Skeletal muscle tissue (tissue), 3 donors: ENCODE measurements at regions not wholly inside any gene's neighbourhood (a gene's known extent, or its start where the extent isn't known, plus 50 kb on each side); places are given as distances from the start of the nearest gene placed in this dataset.

Experiments used
- H3K27ac ChIP-seq: one replicate; pipeline ENCODE4 v1.7.0; 2013; ENCODE audit warnings: mild to moderate bottlenecking, low read depth, low read length, inconsistent platforms
- H3K27me3 ChIP-seq, 3 donors: one replicate each; pipeline ENCODE4 v1.7.0; 2013; ENCODE audit warnings: low read length in 3 of 3; ENCODE audit not compliant: control insufficient read depth in 3 of 3, insufficient read depth in 3 of 3
- H3K36me3 ChIP-seq, 3 donors: one replicate each; pipeline ENCODE4 v1.7.0; 2013; ENCODE audit warnings: low read length in 3 of 3; ENCODE audit not compliant: control insufficient read depth in 3 of 3, insufficient read depth in 3 of 3
- H3K4me1 ChIP-seq, 3 donors: one replicate each; pipeline ENCODE4 v1.7.0; 2013; ENCODE audit warnings: low read length in 3 of 3, mild to moderate bottlenecking in 3 of 3; ENCODE audit not compliant: control insufficient read depth in 3 of 3, insufficient read depth in 3 of 3
- H3K4me3 ChIP-seq, 3 donors: one replicate each; pipeline ENCODE4 v1.7.0; 2013; ENCODE audit warnings: low read length in 3 of 3
- H3K9ac ChIP-seq, 3 donors: one replicate each; pipeline ENCODE4 v1.7.0; 2013; ENCODE audit warnings: low read length in 3 of 3, mild to moderate bottlenecking in 3 of 3, moderate library complexity in 2 of 3, low read depth in 1 of 3
- H3K9me3 ChIP-seq, 3 donors: one replicate each; pipeline ENCODE4 v1.7.0; 2013; ENCODE audit warnings: low read length in 3 of 3; ENCODE audit not compliant: control insufficient read depth in 3 of 3
- donor health status: Osteomylitis.

DNA sequence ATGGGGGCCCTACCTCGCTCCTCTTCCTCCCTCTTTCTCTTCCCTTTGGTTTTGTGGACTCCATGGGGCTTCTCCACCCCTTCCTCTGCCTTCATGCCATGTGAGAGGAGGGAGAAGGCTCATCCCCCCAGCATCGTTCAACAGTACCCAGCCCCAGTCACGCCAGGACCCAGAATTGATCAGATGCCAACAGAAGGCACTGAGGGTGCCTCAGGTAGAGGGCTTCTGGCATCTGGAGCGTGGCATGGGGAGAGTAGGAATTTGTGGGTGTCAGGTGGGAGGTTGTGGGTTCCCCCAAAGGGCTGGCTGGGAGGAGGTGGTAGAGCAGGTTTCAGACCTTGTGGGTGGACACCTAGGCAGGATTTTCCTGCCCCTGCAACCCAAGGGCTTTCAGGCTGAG is 122.0 kb downstream of the TWIST2 start:
- Histone ChIP-seq H3K9ac (no peak overlapping the region), H3K27ac (no peak overlapping the region), H3K4me1 (peaks cover 0 to 3% (median 0%) of the 10 kb centered on the region in 3 donors), H3K36me3 (no peaks in the 10 kb centered on the region), H3K27me3 (peaks cover 19 to 50% (median 32%) of the 10 kb centered on the region in 3 donors), H3K9me3 (no peaks in the 10 kb centered on the region), H3K4me3 (no peak overlapping the region)

DNA sequence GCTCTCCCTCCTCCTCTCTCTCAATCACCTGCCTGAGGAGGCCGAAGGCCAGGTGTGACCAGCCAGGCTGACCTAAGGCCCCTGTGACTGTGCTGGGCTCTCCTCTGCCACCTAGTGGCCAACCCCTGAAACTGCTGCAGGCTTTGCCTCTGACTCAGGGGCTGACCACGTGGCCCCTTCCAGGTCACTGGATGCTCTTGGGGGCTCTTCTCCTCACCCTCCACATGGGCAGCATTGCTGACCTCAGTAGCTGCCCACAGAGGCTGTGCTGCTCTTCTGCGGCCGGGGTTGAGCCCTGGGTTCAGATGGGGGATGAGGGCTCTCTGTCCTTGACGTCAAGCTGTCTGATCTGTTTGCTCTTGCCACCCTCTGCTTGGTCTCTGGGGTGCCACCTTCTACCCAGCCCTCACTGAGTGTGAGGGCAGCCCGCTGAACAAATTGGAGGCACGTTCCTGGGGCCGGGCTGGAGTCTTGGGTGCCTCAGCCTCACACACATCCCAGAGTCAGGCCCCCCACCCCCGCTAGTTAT is 122.7 kb downstream of the TWIST2 start:
- H3K36me3 ChIP-seq: no peaks in the 10 kb centered on the region
- no peaks in the 10 kb centered on the region for H3K9me3 ChIP-seq
- H3K27me3 ChIP-seq: peaks cover 19 to 48% (median 29%) of the 10 kb centered on the region in 3 donors
- H3K27ac ChIP-seq: no peak overlapping the region
- peaks cover 0 to 3% (median 0%) of the 10 kb centered on the region in 3 donors for H3K4me1 ChIP-seq
- H3K4me3 ChIP-seq: no peak overlapping the region
- no peak overlapping the region for H3K9ac ChIP-seq

DNA sequence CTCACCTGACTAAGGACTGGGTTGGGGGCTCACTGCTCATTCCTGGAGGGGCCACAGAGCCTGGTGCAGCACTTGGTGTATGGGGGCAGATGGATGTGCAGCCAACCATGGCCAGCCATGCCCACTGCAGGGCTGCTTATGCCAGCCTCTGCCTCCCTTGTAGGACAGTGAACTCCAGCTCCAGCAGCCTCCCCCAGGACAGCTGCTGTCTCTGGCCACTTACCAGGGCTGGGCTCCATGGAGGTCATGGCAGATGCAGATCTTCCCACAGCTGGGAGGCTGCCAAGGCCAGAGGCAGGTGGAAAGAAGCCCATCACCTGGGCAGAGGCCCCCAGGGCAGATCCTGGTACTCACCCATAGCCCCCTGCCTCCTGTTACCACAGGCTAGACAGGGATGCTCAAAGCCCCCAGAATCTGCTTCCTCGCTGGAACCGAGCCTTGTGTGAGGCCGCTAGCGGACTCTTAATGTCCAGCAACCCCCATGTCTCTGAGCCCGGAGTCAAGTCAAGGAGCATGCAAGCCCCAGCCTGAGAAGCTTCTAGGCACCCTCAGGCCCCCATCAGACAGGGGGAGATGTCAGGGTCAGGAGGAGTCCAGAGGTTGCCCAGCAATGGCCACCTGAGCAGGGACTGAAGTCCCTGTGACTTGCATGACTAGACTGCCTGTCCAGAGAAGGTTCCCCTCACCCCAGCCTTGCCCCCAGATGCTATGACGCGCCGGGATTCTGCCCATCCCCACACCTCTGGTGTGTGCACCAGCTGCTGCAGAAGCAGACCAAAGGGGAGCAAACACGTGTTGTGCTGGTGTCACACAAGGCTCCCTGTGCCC is 123.6 kb downstream of the TWIST2 start:
- H3K27me3 ChIP-seq: peaks cover 14 to 39% (median 21%) of the 10 kb centered on the region in 3 donors

DNA sequence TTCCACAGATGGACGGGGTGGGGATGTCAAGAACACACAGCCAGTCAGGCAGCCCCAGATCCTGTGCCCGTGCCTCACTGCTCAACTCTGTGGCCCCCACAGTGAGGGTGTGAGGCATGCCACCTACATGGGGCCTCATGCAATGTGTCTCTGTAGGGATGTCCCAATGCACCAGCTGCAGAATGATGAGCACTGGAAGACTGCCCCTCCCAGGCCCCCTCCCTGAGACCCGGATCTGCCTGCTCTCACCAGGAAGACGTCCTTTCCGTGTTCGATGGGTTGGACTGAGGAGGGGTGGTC is 124.2 kb downstream of the TWIST2 start:
- Histone ChIP-seq H3K27ac (no peak overlapping the region), H3K4me3 (no peak overlapping the region), H3K9me3 (peaks cover 0 to under 1% (median 0%) of the 10 kb centered on the region in 3 donors), H3K27me3 (peaks cover 8 to 35% (median 16%) of the 10 kb centered on the region in 3 donors), H3K4me1 (peaks cover 0 to 3% (median 0%) of the 10 kb centered on the region in 3 donors), H3K36me3 (no peaks in the 10 kb centered on the region), H3K9ac (no peak overlapping the region)

More for the DNA sequence above, 123.6 kb downstream of the TWIST2 start:
- H3K9ac ChIP-seq: no peak overlapping the region
- H3K9me3 ChIP-seq: no peaks in the 10 kb centered on the region
- no peaks in the 10 kb centered on the region for H3K36me3 ChIP-seq
- peaks cover 0 to 3% (median 0%) of the 10 kb centered on the region in 3 donors for H3K4me1 ChIP-seq
- no peak overlapping the region for H3K4me3 ChIP-seq
- no peak overlapping the region for H3K27ac ChIP-seq

DNA sequence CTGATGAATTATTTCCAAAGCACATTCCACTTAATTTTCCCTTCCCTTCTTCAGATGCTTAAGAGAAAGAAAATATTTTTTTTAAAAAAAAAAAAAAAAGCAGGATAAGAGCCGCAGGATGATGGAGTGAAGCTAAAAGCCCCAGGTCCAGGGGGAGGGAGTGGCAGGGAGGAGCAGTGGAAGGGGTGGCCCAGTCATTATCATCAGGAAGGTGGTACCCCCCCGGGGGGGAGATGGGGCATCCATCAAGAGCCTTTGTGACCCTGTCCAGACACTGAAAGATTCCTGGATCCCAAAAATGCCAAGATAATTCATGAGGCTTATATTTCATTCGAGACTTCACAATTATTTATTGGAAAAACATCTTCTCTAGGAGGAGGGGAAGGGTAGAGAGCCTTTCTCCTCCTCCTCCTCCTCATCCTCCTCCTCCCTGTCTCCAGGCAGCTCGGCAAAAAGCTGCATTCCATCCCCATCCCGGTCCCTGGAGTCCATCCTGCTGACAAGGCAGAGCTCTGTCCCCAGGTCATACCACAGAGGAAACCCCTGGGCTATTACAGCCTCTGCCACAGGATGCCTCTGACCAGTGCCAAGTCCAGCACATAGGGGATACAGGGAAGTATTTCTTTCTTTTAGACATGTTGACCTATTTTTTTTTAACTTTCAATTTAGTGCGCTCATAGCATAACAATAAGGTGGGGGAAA is 125.3 kb downstream of the TWIST2 start:
- Histone ChIP-seq H3K36me3 (no peaks in the 10 kb centered on the region), H3K9ac (no peak overlapping the region), H3K27ac (no peak overlapping the region), H3K4me1 (peaks cover 0 to 3% (median 0%) of the 10 kb centered on the region in 3 donors), H3K27me3 (peaks cover 3 to 26% (median 14%) of the 10 kb centered on the region in 3 donors), H3K9me3 (peaks cover 0 to 5% (median 0%) of the 10 kb centered on the region in 3 donors), H3K4me3 (no peak overlapping the region)

DNA sequence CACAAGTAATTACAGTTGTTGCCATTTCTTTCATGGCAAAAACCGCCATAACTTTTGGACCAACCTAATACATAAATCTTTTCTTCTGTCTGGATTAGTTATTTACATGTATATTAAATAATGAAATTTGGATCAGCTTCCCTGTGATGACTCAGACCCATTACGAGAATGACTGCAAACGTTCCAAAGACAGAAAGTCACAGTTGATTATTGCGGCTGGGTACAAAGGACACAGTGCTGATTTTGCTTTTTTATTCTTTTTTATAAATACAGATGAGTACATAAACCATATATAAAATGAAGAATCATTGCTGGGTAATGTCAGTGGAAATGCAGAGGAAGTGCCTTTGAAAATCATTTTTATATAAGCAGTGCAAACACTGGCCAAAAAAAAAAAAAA is 126.2 kb downstream of the TWIST2 start:
- Histone ChIP-seq H3K4me1 (peaks cover 0 to 3% (median 0%) of the 10 kb centered on the region in 3 donors), H3K27ac (no peak overlapping the region), H3K9me3 (peaks cover 0 to 5% (median 0%) of the 10 kb centered on the region in 3 donors), H3K27me3 (peaks cover 3 to 21% (median 14%) of the 10 kb centered on the region in 3 donors), H3K36me3 (no peaks in the 10 kb centered on the region), H3K9ac (no peak overlapping the region), H3K4me3 (no peak overlapping the region)

DNA sequence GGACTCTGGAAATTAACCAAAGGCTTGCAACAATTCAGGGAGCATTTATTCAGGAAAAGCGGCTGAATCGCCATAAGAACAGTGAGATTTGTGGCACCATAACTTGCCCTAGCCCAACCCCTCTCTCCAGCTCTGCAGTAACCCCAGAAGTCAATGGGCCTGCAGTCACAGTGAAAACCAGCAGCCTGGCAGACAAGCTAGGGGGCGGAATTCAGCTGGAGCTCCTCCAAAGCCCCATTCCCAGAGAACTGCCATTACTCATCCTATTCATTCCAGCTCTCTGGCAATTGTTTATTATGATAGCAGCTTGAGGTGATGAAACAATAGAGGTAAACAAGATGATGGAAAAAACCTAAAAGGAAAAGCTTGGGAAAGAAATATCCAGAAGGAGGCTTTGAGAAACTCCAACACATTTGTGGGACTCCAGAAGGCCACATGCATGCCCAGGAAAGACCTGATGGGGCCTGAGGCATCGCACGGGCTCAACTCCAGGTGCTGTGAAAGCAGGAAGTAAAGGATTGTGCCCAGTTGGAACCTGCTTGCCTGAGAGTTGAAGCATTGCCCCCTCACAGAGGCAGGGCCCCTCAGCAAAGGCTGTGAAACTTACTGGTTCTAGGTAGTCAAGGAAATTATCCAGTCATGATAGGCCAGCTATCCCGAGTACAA is 126.7 kb downstream of the TWIST2 start:
- Histone ChIP-seq H3K27ac (no peak overlapping the region), H3K4me1 (peaks cover 0 to 3% (median 0%) of the 10 kb centered on the region in 3 donors), H3K4me3 (no peak overlapping the region), H3K9ac (no peak overlapping the region), H3K27me3 (peaks cover 3 to 17% (median 14%) of the 10 kb centered on the region in 3 donors), H3K9me3 (peaks cover 0 to 5% (median 0%) of the 10 kb centered on the region in 3 donors), H3K36me3 (no peaks in the 10 kb centered on the region)

DNA sequence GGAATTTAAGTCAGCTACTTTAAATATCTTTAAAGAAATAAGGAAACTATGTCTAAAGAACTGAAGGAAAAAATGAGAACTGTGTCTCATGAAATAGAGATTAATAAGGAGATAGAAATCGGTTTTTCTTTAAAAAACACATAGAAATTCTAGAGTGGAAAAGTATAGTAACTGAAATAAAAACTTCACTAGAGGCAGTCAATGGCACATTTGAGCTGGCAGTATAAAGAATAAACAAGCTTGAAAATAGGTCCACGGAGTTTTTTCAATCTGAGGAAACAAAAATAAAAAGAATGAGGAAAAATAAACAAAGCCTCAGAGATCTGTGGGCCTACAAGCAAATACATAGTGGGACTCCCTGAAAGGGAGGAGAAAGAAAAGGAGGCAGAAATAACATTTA is 127.5 kb downstream of the TWIST2 start:
- Histone ChIP-seq H3K27me3 (peaks cover 3 to 13% (median 9%) of the 10 kb centered on the region in 3 donors), H3K4me1 (peaks cover 0 to 3% (median 0%) of the 10 kb centered on the region in 3 donors), H3K9me3 (peaks cover 0 to 5% (median 0%) of the 10 kb centered on the region in 3 donors), H3K4me3 (no peak overlapping the region), H3K9ac (no peak overlapping the region), H3K27ac (no peak overlapping the region), H3K36me3 (no peaks in the 10 kb centered on the region)

DNA sequence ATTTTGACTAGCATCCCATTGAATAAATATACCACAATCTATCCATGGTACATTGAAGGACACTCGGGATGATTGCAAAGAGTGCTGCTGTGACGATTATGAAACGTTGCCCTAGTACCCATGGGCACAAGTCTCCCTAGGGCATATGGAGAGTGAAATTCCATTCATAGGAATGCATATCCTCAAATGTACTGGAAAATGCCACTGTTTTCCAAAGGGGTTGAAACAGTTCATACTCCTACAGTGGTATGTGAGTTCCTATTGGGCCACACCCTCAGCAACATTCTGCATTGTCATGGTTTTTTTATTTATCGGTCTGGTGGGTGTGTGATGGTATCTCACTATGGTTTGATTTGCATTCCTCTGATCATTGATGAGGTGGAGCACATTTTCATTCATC is 130.6 kb downstream of the TWIST2 start:
- Histone ChIP-seq H3K9me3 (peaks cover 0 to 5% (median 0%) of the 10 kb centered on the region in 3 donors), H3K4me1 (no peaks in the 10 kb centered on the region), H3K9ac (no peak overlapping the region), H3K4me3 (no peak overlapping the region), H3K36me3 (no peaks in the 10 kb centered on the region), H3K27ac (no peak overlapping the region), H3K27me3 (no peaks in the 10 kb centered on the region)
